ENCODE measurements at regions not wholly inside any gene's neighbourhood (a gene's known extent, or its start where the extent isn't known, plus 50 kb on each side); places are given as distances from the start of the nearest gene placed in this dataset.
"Not testable (repeated sequence)": the region's sequence is repeated elsewhere in the genome, so short reads cannot be mapped to it uniquely, and the experiment has no call there.

DNA sequence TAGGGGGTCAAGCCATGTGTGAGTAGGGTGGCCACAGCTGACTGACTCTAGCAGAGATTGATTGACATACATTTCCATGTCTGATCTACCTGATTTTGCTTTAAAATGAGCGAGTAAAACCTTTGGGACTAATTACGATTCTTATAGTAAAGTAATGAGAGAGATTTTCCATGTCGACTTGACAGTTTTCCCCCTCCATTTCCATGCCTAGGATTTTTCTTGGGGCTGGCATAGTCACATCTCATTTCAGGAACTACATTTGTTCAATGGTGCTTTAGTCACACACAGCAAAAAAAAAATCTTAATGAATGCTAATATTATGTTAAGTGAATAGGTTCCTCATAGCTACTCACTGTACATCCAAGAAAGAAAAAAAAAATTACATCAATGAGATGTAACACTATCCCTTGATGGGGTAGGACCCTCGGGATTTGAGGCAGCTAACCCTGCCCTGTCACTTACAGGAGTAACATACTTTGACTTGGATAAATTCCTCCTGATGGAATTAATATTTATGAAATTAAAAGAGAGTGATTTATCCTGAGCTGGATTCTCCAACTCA is 690.9 kb downstream of the TDRD15 start:
- no peak for DNase-seq (ENCODE audit: low spot score in 2 of 2)

GRCh38 chr2:21818212-21818795 is 694.5 kb downstream of the TDRD15 start:
- no peak for FAIRE-seq
- DNase-seq (ENCODE audit: low spot score in 2 of 2): no peak

More for the DNA sequence above, 690.9 kb downstream of the TDRD15 start:
- FAIRE-seq: no peak

DNA sequence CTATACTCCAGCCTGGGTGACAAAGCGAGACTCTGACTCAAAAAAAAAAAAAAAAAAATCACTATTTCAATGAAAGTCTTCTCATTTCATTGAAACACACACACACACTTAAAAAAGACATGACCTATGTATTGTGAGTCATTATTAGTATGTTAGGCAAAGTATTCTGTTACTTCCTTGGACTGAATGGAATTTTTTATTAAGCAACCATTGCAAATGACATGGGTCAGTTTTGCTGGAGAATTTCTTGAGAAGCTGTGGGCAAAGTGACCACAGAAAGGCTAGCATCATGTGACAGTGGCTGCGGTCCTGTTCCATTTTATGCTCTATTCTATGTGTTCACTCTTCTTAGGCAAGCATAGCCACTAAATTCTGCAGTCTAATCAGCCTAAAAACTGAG is 695.7 kb downstream of the TDRD15 start:
- FAIRE-seq (no peak), DNase-seq (ENCODE audit: low spot score in 2 of 2) (no peak)

GRCh38 chr2:21820271-21820670 is 696.5 kb downstream of the TDRD15 start:
- FAIRE-seq: no peak
- no peak for DNase-seq (ENCODE audit: low spot score in 2 of 2)

DNA sequence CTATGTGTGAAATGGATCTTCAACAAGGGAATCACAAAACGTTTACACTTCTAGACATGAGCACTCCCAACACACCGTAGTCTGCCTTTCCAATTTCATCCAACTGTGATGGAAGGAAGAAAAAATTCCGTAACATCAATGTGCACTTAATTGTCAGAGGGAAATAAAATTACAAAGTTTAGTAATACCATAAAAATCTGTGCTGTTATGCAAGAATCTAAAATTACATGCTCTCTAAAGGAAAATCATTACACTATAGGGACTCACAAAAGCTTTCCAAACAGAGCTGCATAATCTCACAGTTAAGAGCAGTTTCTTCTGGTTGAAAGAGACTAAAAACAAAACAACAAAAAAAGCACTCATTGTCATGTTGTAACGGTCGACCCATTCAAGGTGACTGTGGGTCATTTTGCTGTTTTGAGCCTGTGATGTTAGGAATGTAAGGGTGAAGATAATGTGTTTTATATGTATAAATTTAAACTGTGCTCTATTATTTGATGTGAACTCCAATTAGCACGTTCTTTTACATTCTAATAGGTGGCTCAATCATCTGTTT is 698.0 kb downstream of the TDRD15 start:
- FAIRE-seq (no peak), DNase-seq (ENCODE audit: low spot score in 2 of 2) (no peak)

- DNase-seq (ENCODE audit: low spot score in 2 of 2): no peak
- FAIRE-seq: no peak
These were observed 698.7 kb downstream of the TDRD15 start for GRCh38 chr2:21822505-21822904.

GRCh38 chr2:21833767-21834166 is 710.0 kb downstream of the TDRD15 start:
- DNase-seq (ENCODE audit: low spot score in 2 of 2) (no peak), FAIRE-seq (no peak)

GRCh38 chr2:21836261-21836660 is 712.5 kb downstream of the TDRD15 start:
- no peak for DNase-seq (ENCODE audit: low spot score in 2 of 2)
- no peak for FAIRE-seq

DNA sequence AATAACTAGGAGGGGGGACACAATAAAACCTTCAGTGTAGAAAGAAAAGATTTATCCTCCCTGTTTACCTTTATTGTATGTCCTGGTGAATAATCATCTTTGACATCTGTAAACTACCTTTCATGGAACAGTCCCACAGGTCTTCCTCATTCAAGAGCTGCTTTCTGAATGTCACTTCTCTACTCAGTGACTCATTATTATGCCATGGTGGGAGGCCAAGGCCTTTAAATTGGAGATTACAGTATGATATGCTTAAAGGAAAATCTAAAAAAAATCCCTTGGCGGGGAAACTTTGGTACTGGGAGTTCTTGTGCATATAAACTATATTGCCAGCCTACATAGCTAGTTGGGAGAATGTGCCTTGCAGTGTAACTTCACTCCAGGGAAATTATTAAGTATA is 713.0 kb downstream of the TDRD15 start:
- FAIRE-seq (no peak), DNase-seq (ENCODE audit: low spot score in 2 of 2) (no peak)

DNA sequence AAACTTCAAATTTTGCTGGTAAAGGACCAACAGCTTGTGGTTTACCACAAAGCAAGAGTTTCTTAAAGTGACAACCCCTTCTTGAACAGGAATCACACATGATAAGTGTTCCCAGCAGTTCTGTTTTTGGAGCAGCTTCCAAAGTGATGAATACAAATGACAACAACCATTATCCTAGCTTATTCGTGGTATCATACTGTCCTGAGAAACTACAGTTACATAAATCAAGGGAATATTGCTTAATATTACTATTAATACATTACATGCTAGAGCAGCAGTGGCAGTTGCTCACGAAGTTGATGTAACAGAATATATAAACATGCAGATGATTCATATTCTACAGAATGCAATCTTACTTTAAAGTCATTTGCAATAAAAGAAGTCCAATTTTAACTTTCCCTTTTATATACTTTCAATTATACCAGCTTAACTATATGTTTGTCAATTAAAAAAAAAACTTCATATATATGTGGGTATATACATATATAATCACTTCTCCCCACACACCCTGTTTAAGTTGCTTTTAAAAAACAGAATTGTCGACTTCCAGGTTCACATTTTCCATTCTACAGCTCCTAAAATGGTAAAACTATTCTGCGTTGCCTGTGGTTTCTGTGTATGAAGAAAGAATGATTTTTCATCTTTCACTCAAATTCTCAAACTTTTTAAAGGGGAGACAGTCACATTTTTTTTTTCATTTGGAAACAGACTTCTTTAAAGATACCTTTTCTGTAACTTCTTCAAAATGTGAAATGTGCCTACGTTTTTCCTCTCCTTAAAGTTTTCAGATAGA is 713.6 kb downstream of the TDRD15 start:
- no peak for FAIRE-seq
- no peak for DNase-seq (ENCODE audit: low spot score in 2 of 2)

DNA sequence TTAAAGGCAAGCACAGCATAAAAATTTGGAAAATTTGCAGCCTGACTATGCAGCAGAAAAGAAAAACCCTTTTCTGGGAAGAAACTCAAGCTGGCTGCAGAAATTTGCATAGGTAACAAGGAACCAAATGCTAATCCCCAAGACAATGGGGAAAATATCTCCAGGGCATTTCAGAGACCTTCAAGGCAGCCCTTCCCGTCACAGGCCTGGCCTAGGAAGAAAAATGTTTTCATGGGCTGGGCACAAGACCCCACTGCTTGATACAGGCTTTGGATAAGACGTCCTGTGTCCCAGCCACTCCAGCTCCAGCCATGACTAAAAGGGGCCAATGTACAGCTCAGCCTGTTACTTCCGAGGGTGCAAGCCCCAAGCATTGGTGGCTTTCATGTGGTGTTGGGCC is 717.6 kb downstream of the TDRD15 start:
- DNase-seq (ENCODE audit: low spot score in 2 of 2) (no peak), FAIRE-seq (no peak)

DNA sequence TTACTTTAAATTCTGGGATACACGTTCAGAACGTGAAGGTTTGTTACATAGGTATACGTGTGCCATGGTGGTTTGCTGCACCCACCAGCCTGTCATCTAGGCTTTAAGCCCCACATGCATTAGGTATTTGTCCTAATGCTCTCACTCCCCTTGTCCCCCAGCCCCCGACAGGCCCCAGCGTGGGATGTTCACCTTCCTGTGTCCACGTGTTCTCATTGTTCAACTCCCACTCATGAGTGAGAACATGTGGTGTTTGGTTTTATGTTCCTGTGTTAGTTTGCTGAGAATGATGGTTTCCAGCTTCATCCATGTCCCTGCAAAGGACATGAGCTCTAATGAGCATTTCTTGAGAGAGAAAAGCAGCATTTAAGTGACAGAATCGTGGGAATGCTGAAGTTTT is 726.6 kb downstream of the TDRD15 start:
- FAIRE-seq; DNase-seq (ENCODE audit: low spot score in 2 of 2): not testable (repeated sequence)

GRCh38 chr2:21854938-21855337 is 731.2 kb downstream of the TDRD15 start:
- FAIRE-seq: no peak

DNA sequence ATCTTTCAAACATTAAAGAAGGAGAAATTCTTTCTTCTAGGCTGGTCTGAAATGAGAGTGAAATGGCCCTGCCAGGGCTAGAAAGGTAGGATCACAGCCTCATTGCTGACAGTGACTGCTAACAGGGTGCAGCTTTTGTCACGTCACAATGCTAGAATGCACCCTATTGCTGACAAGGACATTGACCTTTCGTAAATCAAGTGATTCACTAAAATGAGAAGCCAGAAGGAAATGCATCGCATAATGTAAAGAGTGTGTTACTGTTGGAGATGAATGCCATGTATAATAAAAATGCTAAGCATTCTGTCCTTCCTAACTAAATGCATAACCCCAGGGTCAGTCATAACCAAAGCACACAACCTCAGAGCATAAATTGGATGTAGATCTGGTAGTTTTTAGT is 732.9 kb downstream of the TDRD15 start:
- FAIRE-seq (no peak), DNase-seq (ENCODE audit: low spot score in 2 of 2) (no peak)

More at GRCh38 chr2:21854938-21855337, 731.2 kb downstream of the TDRD15 start:
- DNase-seq (ENCODE audit: low spot score in 2 of 2): no peak

DNA sequence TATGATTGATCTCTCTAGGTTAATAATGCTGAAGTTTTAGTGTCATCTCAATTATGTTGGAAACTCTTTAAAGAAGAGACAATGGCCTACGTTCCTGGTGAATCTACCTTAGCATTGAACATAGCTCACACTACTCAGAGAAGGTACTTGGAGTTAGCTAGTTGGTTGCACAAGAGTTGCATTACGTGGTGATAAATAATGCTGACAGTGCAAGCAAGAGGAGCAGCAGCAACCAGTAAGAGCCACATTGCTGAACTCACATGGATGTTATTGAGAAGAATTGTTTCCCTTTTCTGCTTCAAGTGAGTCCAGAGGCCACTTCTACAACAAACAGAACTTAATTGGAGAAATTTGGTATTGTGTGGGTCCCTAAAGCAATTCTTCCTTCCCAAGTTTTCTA is 737.1 kb downstream of the TDRD15 start:
- DNase-seq (ENCODE audit: low spot score in 2 of 2) (no peak), FAIRE-seq (no peak)

DNA sequence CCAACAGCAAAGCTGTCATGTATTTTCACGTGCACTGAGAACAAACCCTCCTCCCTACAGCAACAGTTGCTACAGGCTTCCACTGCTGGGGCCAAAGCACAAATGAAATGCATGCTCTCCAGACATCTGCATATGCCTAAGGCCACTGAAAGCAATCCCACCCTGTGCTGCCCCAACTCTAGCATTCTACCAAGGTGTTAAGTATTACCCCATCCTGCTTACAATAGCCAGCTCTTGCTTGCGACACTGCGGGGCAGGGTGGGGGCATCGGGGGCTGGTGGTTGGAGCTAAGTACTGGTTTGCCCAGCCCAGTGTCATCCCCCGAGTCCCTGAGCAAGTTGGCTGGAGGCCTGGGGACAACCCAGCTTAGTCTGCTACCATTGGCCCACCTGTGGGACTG is 742.5 kb downstream of the TDRD15 start:
- DNase-seq (ENCODE audit: low spot score in 2 of 2) (no peak), FAIRE-seq (no peak)

- DNase-seq (ENCODE audit: low spot score in 2 of 2): no peak
- no peak for FAIRE-seq
These were observed 764.1 kb downstream of the TDRD15 start for GRCh38 chr2:21887881-21888280.

DNA sequence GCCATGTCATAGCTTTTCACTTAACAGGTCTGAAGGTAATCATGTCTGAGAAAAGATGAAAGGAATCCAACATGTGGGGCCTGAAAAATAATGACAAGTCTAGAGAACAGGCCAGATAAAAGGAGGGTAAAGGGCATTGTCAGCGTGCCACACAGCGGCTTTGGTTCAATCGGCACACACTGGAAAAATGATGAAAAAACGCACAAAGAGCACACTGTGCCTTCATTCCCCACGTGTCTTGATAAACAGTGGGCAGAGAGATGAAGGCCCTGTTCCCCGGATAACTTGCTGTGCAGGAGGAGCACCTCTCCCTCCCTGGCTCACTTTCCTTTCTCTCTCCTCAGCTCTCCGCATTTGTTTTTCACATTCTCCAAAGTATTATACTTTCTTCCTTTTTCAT is 766.3 kb downstream of the TDRD15 start:
- DNase-seq (ENCODE audit: low spot score in 2 of 2) (peak; percentile 3 to 7), FAIRE-seq (no peak)

GRCh38 chr2:21890716-21891115 is 766.9 kb downstream of the TDRD15 start:
- no peak for FAIRE-seq
- no peak for DNase-seq (ENCODE audit: low spot score in 2 of 2)

DNA sequence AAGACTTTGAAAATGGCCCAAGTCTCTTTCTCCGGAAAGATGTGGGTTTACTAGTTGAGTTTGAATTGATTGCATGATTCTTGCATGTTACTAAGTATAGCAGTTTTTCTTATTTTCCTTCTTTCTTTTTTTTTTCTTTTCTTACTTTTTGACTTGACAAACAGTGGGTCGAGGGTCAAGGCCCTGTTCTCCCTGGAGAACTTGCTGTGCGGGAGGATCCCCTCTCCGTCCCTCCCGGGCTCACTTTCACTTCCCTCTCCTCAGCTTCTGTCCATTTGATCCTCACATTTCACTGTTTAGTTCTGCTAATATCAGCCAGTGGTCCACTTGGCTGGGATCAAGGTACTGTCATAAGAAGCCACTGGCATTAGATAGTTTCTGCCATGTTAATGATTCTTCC is 767.4 kb downstream of the TDRD15 start:
- no peak for FAIRE-seq
- no peak for DNase-seq (ENCODE audit: low spot score in 2 of 2)

- DNase-seq (ENCODE audit: low spot score in 2 of 2) (no peak), FAIRE-seq (no peak)
These were observed 768.4 kb downstream of the TDRD15 start for GRCh38 chr2:21892140-21892539.

DNA sequence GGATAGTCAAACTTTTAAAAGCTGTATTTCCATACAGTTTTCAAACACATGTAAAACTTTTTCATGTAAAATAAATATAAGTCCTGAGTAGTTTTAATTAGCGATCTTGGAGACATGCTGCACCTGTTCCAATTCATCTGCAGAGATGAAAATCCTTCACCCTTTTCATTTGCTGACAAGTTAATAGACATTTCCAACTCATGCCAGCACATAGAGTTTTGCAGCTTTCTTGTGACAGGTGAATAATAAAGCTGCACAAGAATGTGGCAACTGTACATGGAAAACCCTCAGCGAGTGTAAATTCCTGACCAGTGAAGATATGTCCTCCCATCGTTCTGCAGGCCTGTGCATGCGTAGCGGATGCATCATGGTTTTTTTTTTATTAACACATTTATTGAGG is 771.4 kb downstream of the TDRD15 start:
- DNase-seq (ENCODE audit: low spot score in 2 of 2) (no peak), FAIRE-seq (no peak)

All from frontal cortex (tissue), 3 donors.